T-cell (primary cell): ENCODE measurements at regions not wholly inside any gene's neighbourhood (a gene's known extent, or its start where the extent isn't known, plus 50 kb on each side); places are given as distances from the start of the nearest gene placed in this dataset.

Source experiments
- ATAC-seq, 4 experiments: fragments of 200-7000 bp in 3 of 4; fragments of 150-1000 bp in 1 of 4; cut with Tn5 transposase; replicated peaks in 1 of 4; 1 replicate in 3 of 4; 2 replicates in 1 of 4; pipeline ENCODE4 v1.10.0; 2021; ENCODE audit warnings: moderate library complexity in 3 of 4, mild to moderate bottlenecking in 2 of 4, moderate number of reproducible peaks in 1 of 4
- CTCF ChIA-PET, 2 donors: fragments of 300-600 bp; sonication (Branson Sonifier 250); formaldehyde crosslinking; loops; one replicate each; lab custom pipeline; 2022; ENCODE audit warnings: antibody characterized with exemption in 2 of 2; lab: Charles Lee
- POLR2A ChIA-PET, 2 donors: fragments of 300-600 bp; sonication (Branson Sonifier 250); formaldehyde crosslinking; loops; one replicate each; lab custom pipeline; 2022; ENCODE audit warnings: antibody characterized with exemption in 2 of 2; lab: Charles Lee
- DNase-seq, 35 experiments: peaks; one replicate each; pipeline versions ENCODE4 v3.0.0 to v3.0.0-alpha.2; 2013 to 2023
- H3K27ac ChIP-seq: one replicate; pipeline ENCODE4 v1.5.1; 2013; ENCODE audit warnings: low read length
- H3K27me3 ChIP-seq, 2 experiments: replicated peaks in 1 of 2; 1 replicate in 1 of 2; 2 replicates in 1 of 2; pipeline versions ENCODE4 v1.6.1 to v1.7.0; 2013; ENCODE audit warnings: low read length in 1 of 2, mixed read lengths in 1 of 2; ENCODE audit not compliant: control insufficient read depth in 2 of 2, insufficient read depth in 2 of 2; ENCODE audit errors: extremely low read depth in 1 of 2
- H3K36me3 ChIP-seq, 2 donors: 1 replicate in 1 of 2; 2 replicates in 1 of 2; pipeline versions ENCODE4 v1.6.1 to v1.7.0; 2013; ENCODE audit warnings: low read length in 1 of 2; ENCODE audit not compliant: control insufficient read depth in 2 of 2, insufficient read depth in 1 of 2; ENCODE audit errors: extremely low read depth in 1 of 2
- H3K4me1 ChIP-seq, 2 experiments: 1 replicate in 1 of 2; 2 replicates in 1 of 2; pipeline versions ENCODE4 v1.6.1 to v1.7.0; 2013; ENCODE audit warnings: low read length in 2 of 2, mixed read lengths in 1 of 2; ENCODE audit not compliant: insufficient read depth in 2 of 2, control insufficient read depth in 1 of 2; ENCODE audit errors: extremely low read depth in 1 of 2
- H3K4me3 ChIP-seq, 2 donors: 1 replicate in 1 of 2; 2 replicates in 1 of 2; pipeline versions ENCODE4 v1.5.1 to v1.7.0; 2013; ENCODE audit warnings: mild to moderate bottlenecking in 2 of 2, low read length in 1 of 2, moderate library complexity in 1 of 2; ENCODE audit not compliant: control insufficient read depth in 1 of 2; ENCODE audit errors: extremely low read depth in 1 of 2
- H3K9me3 ChIP-seq: 2 replicates; pipeline ENCODE4 v1.7.0; 2013
- H3K27ac Mint-ChIP-seq, 2 donors: one replicate each; pipeline ENCODE4 v1.8.0; 2020 to 2021; ENCODE audit warnings: mild to moderate bottlenecking in 2 of 2, mixed read lengths in 2 of 2
- H3K27me3 Mint-ChIP-seq, 2 donors: one replicate each; pipeline ENCODE4 v1.8.0; 2021 to 2022; ENCODE audit warnings: mixed read lengths in 2 of 2
- H3K36me3 Mint-ChIP-seq: one replicate; pipeline ENCODE4 v1.8.0; 2021; ENCODE audit warnings: mixed read lengths
- H3K4me1 Mint-ChIP-seq, 3 donors: one replicate each; pipeline ENCODE4 v1.8.0; 2020 to 2022; ENCODE audit warnings: mixed read lengths in 3 of 3, mild to moderate bottlenecking in 1 of 3
- H3K4me3 Mint-ChIP-seq, 3 donors: one replicate each; pipeline ENCODE4 v1.8.0; 2020 to 2022; ENCODE audit warnings: mild to moderate bottlenecking in 3 of 3, mixed read lengths in 3 of 3, moderate library complexity in 3 of 3
- H3K9me3 Mint-ChIP-seq, 3 donors: one replicate each; pipeline ENCODE4 v1.8.0; 2020 to 2022; ENCODE audit warnings: mixed read lengths in 3 of 3
- WGBS: methylation state at CpG from one replicate; pipeline ENCODE4 v1.1.5; 2013; ENCODE audit warnings: missing lambda C conversion rate; ENCODE audit not compliant: insufficient coverage; 5-methylcytosine and 5-hydroxymethylcytosine counted together

DNA sequence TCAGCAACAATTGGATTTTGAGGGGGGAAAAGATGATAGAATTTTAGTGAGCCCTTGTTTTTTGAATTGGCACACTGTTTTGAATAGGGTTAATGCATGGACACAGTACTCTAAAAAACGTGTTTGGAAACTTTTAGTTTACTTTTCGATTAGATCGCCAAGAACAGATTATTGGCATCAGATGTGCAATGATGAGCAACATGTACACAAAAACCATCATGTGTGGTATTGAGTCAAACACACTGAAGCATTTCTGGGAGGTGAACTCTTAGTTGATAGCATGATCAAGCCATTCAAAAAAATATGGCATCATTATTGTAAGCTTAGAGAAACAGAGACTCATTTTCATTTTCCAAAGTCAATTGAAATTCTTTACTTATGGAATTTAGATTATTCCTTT lies 329.2 kb downstream of the ADAMTS20 start:
- CTCF ChIA-PET, result no interaction called here
- H3K9me3 ChIP-seq, result no peaks in the 10 kb centered on the region
- peaks cover 2 to 7% (median 4%) of the 10 kb centered on the region in 3 donors for H3K9me3 Mint-ChIP-seq
- no peaks in the 10 kb centered on the region for H3K27me3 Mint-ChIP-seq
- POLR2A ChIA-PET, result no interaction called here
- no peaks in the 10 kb centered on the region for H3K36me3 ChIP-seq
- H3K27me3 ChIP-seq, result no peaks in the 10 kb centered on the region
- ATAC-seq (no peak), DNase-seq (no peak)
- no peaks in the 10 kb centered on the region for H3K4me1 ChIP-seq
- H3K27ac Mint-ChIP-seq, result no peak overlapping the region
- no peaks in the 10 kb centered on the region for H3K4me1 Mint-ChIP-seq
- H3K36me3 Mint-ChIP-seq, result no peaks in the 10 kb centered on the region
- no peak overlapping the region for H3K4me3 Mint-ChIP-seq
- 80% methylated on average over 2 of the region's 3 CpGs for WGBS
- no peak overlapping the region for H3K4me3 ChIP-seq
- H3K27ac ChIP-seq, result no peak overlapping the region

DNA sequence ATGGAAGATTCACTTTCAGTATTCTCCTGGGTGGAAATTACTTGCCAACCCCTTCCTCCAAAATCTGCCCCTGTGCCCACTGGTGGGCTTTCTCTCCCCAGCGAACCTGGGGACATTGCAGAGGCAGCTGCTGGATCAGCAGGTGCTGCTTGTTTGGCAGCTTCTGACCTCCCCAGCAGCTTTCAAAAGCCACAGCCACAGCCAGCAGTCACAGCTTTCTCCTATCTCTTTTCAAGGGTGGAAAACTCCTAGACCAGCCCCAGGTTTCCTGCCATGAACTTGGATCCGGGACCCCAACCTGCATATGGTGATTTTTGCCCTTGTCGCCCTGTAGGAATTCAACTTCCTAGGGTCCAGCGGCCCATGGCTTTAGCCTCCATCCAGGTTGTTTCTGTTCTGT lies 330.8 kb downstream of the ADAMTS20 start:
- CTCF ChIA-PET, result no interaction called here
- POLR2A ChIA-PET, result no interaction called here
- Histone ChIP-seq H3K4me3 (no peak overlapping the region), H3K27ac (no peak overlapping the region), H3K9me3 (no peaks in the 10 kb centered on the region), H3K27me3 (no peaks in the 10 kb centered on the region), H3K36me3 (no peaks in the 10 kb centered on the region), H3K4me1 (no peaks in the 10 kb centered on the region)
- no peaks in the 10 kb centered on the region for H3K4me1 Mint-ChIP-seq
- H3K27ac Mint-ChIP-seq, result no peak overlapping the region
- H3K36me3 Mint-ChIP-seq, result no peaks in the 10 kb centered on the region
- no peak for ATAC-seq
- no peak overlapping the region for H3K4me3 Mint-ChIP-seq
- no peak for DNase-seq
- H3K9me3 Mint-ChIP-seq, result peaks cover 0 to 4% (median 2%) of the 10 kb centered on the region in 3 donors
- WGBS, result 69% methylated on average over 2 of the region's 4 CpGs
- no peaks in the 10 kb centered on the region for H3K27me3 Mint-ChIP-seq

DNA sequence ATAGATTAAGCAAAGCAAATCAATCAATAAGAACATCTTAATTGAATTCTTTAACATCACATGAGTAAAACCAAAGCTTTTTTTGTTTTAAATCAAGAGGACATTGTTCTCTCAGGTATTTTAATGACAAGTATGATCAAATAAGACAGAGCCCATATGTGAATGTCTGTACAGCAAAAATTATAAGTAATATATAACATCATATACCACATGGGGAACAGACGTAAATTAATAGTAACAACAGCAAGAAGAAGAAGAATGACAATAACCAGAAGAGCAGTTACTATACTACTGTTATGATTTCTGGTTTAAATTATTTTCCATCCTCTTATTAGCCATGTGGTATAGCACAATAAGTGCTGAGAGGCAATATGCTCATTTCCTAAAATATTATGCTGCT lies 335.5 kb downstream of the ADAMTS20 start:
- Histone ChIP-seq H3K27ac (no peak overlapping the region), H3K36me3 (no peaks in the 10 kb centered on the region), H3K9me3 (no peaks in the 10 kb centered on the region), H3K4me3 (no peak overlapping the region), H3K4me1 (no peaks in the 10 kb centered on the region), H3K27me3 (no peaks in the 10 kb centered on the region)
- H3K9me3 Mint-ChIP-seq, result no peaks in the 10 kb centered on the region
- ChIA-PET CTCF (no interaction called here), POLR2A (no interaction called here)
- no peaks in the 10 kb centered on the region for H3K36me3 Mint-ChIP-seq
- no CpG with 5 or more reads among the region's 1 CpG for WGBS
- DNase-seq, result no peak
- no peak for ATAC-seq
- no peaks in the 10 kb centered on the region for H3K4me1 Mint-ChIP-seq
- H3K4me3 Mint-ChIP-seq, result no peak overlapping the region
- H3K27me3 Mint-ChIP-seq, result no peaks in the 10 kb centered on the region
- no peak overlapping the region for H3K27ac Mint-ChIP-seq

DNA sequence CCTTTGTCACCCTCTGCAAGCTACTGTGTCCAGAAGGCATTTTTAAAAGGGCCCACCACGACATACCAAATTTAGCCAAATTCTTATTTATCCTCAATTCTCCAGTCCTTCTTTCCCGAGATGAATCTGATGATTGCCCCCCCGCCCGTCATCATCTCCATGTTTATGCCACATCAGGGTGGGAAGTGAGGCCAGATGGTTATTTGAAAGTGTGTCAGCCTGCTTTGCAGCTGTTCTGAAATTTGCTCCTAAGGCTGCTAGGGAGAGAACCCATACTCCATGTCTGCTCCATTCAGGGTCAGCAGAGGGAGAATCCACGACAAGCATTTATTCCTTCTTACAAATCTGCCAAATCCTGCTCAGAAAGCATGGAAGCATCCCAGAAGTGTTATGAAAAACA lies 337.8 kb downstream of the ADAMTS20 start:
- Histone ChIP-seq H3K4me1 (no peaks in the 10 kb centered on the region), H3K27ac (no peak overlapping the region), H3K9me3 (no peaks in the 10 kb centered on the region), H3K27me3 (no peaks in the 10 kb centered on the region), H3K4me3 (no peak overlapping the region), H3K36me3 (no peaks in the 10 kb centered on the region)
- CTCF ChIA-PET, result no interaction called here
- no peaks in the 10 kb centered on the region for H3K27me3 Mint-ChIP-seq
- H3K4me1 Mint-ChIP-seq, result peaks cover 0 to 2% (median 1%) of the 10 kb centered on the region in 3 donors
- no peaks in the 10 kb centered on the region for H3K9me3 Mint-ChIP-seq
- H3K36me3 Mint-ChIP-seq, result no peaks in the 10 kb centered on the region
- DNase-seq (no peak), ATAC-seq (no peak)
- no peak overlapping the region for H3K27ac Mint-ChIP-seq
- POLR2A ChIA-PET, result no interaction called here
- WGBS, result 63% methylated on average over 1 of the region's 5 CpGs
- no peak overlapping the region for H3K4me3 Mint-ChIP-seq

DNA sequence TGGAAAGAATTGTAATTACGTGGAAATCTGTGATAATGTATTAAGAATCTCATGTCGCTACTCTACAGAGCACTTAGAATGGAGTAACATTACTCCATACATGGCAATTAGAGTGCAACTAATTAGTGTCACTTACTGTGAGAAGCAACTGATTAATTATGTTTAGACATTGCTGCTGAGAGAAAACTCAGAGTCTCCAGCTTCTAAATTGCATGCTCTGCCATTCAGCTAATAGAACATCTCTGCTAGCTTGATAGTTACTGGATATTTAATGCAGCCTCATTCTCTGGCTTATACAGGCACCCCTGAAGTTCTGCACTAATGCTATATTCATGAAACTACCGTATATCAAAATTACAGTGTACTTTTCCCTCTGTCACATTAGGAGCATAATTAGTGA lies 338.4 kb downstream of the ADAMTS20 start:
- Mint-ChIP-seq H3K9me3 (no peaks in the 10 kb centered on the region), H3K4me3 (no peak overlapping the region), H3K27ac (no peak overlapping the region), H3K36me3 (no peaks in the 10 kb centered on the region), H3K4me1 (peaks cover 0 to 2% (median 1%) of the 10 kb centered on the region in 3 donors), H3K27me3 (no peaks in the 10 kb centered on the region)
- POLR2A ChIA-PET, result no interaction called here
- CTCF ChIA-PET, result no interaction called here
- H3K27me3 ChIP-seq, result no peaks in the 10 kb centered on the region
- no peak for ATAC-seq
- H3K36me3 ChIP-seq, result no peaks in the 10 kb centered on the region
- DNase-seq, result no peak
- no CpG with 5 or more reads among the region's 3 CpGs for WGBS
- H3K9me3 ChIP-seq, result no peaks in the 10 kb centered on the region
- H3K27ac ChIP-seq, result no peak overlapping the region
- no peak overlapping the region for H3K4me3 ChIP-seq
- no peaks in the 10 kb centered on the region for H3K4me1 ChIP-seq

DNA sequence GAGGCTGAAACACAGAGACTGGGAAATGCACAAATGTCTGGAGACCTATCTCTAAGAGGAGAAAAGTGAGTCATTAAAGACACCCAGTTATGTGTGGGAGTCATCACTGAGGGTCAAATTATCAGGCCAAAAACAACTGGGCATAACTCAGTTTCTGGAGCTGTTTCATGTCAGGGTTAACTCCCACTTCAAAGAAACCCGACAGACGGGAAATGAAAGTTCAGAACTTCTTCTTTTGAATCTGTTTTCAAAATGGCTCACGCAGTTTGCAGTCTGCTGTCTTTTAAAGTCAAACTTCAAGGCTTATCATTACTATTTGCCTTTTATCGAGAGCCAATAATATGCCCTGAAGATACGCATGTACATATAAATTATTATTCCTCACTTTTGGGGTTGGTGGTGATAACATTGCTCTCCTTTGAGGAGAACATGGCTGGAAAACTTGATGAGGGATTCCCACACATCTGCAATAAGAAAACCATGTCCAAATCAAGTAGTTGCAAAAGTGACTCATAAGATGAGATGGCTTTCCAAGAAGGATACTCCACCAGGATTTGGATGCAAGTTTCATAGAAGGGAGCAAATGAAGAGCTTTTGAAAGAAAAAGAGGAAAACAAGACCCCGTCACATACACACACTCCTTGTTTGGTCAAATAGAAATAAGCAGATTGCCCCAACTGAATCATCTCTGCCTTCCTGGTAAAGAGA lies 341.4 kb downstream of the ADAMTS20 start:
- no peak overlapping the region for H3K27ac Mint-ChIP-seq
- H3K9me3 Mint-ChIP-seq, result no peaks in the 10 kb centered on the region
- Histone ChIP-seq H3K4me3 (no peak overlapping the region), H3K27me3 (no peaks in the 10 kb centered on the region), H3K36me3 (no peaks in the 10 kb centered on the region), H3K4me1 (no peaks in the 10 kb centered on the region), H3K9me3 (no peaks in the 10 kb centered on the region), H3K27ac (no peak overlapping the region)
- WGBS, result 20% methylated on average over 1 of the region's 6 CpGs
- no peaks in the 10 kb centered on the region for H3K36me3 Mint-ChIP-seq
- H3K4me3 Mint-ChIP-seq, result no peak overlapping the region
- H3K4me1 Mint-ChIP-seq, result peaks cover 0 to 2% (median 1%) of the 10 kb centered on the region in 3 donors
- DNase-seq, result no peak
- CTCF ChIA-PET, result interaction anchor here in 1 of 2 donors (0.6 kb wide), 1 partner anchor 16 kb away, joined by 4 read pairs; no protein-coding TSS in a partner anchor
- no peaks in the 10 kb centered on the region for H3K27me3 Mint-ChIP-seq
- POLR2A ChIA-PET, result no interaction called here
- ATAC-seq, result no peak

DNA sequence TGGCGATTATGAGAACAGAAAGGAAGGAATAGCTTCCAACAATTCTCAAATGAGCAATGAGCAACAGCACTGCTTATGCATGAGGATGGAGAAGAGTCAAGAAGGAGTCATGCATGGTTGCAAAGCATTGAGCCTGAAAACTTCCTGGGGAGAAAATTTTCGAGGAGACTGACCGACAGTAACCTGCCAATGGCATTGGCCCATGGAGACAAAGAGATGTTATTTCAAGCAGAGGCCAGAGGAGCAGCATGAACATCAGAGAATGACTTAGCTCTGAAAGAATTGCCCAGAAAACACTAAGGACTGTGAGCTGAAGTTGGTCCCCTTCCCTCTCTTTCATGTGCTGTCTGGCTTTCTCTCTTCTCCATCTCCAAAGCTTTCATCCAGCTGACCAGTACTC lies 343.4 kb downstream of the ADAMTS20 start:
- H3K27me3 Mint-ChIP-seq, result no peaks in the 10 kb centered on the region
- Histone ChIP-seq H3K4me1 (no peaks in the 10 kb centered on the region), H3K27me3 (no peaks in the 10 kb centered on the region), H3K36me3 (no peaks in the 10 kb centered on the region), H3K9me3 (no peaks in the 10 kb centered on the region), H3K4me3 (no peak overlapping the region), H3K27ac (no peak overlapping the region)
- no peak overlapping the region for H3K27ac Mint-ChIP-seq
- no peaks in the 10 kb centered on the region for H3K9me3 Mint-ChIP-seq
- POLR2A ChIA-PET, result no interaction called here
- DNase-seq, result no peak
- 78% methylated on average over 2 of the region's 3 CpGs for WGBS
- H3K4me3 Mint-ChIP-seq, result no peak overlapping the region
- CTCF ChIA-PET, result no interaction called here
- peaks cover 0 to 2% (median 1%) of the 10 kb centered on the region in 3 donors for H3K4me1 Mint-ChIP-seq
- ATAC-seq, result no peak
- no peaks in the 10 kb centered on the region for H3K36me3 Mint-ChIP-seq
